Superior temporal gyrus (tissue), 1 donor: ENCODE measurements at regions not wholly inside any gene's neighbourhood (a gene's known extent, or its start where the extent isn't known, plus 50 kb on each side); places are given as distances from the start of the nearest gene placed in this dataset.

Source experiments
- DNase-seq: peaks from one replicate; pipeline ENCODE4 v3.0.0-alpha.2; 2016; ENCODE audit errors: extremely low spot score

GRCh38 chr5:173781816-173782670 is 106.1 kb upstream of the CPEB4 start:
- peak; percentile 92 for DNase-seq

GRCh38 chr5:173782671-173783101 is 105.5 kb upstream of the CPEB4 start:
- DNase-seq, result no peak

- no peak for DNase-seq
Observed at GRCh38 chr5:173783371-173783770, 104.8 kb upstream of the CPEB4 start.

- DNase-seq, result no peak
Observed at GRCh38 chr5:173785400-173785799, 102.7 kb upstream of the CPEB4 start.

- no peak for DNase-seq
Observed at GRCh38 chr5:173785866-173786265, 102.3 kb upstream of the CPEB4 start.

- no peak for DNase-seq
Observed at GRCh38 chr5:173786286-173787187, 101.6 kb upstream of the CPEB4 start.

GRCh38 chr5:173789031-173789920 is 98.9 kb upstream of the CPEB4 start:
- DNase-seq, result no peak

- DNase-seq, result no peak
Observed at GRCh38 chr5:173790177-173790719, 97.9 kb upstream of the CPEB4 start.

- DNase-seq, result no peak
Observed at GRCh38 chr5:173790836-173791546, 97.2 kb upstream of the CPEB4 start.

GRCh38 chr5:173791878-173792277 is 96.3 kb upstream of the CPEB4 start:
- DNase-seq, result no peak

GRCh38 chr5:173792781-173793547 is 95.2 kb upstream of the CPEB4 start:
- DNase-seq, result no peak

- no peak for DNase-seq
Observed at GRCh38 chr5:173793648-173794548, 94.3 kb upstream of the CPEB4 start.

- DNase-seq, result no peak
Observed at GRCh38 chr5:173794901-173795416, 93.2 kb upstream of the CPEB4 start.

GRCh38 chr5:173795601-173796000 is 92.5 kb upstream of the CPEB4 start:
- DNase-seq, result no peak

- no peak for DNase-seq
Observed at GRCh38 chr5:173796721-173797495, 91.2 kb upstream of the CPEB4 start.

GRCh38 chr5:173798127-173798810 is 89.9 kb upstream of the CPEB4 start:
- DNase-seq, result no peak

- DNase-seq, result no peak
Observed at GRCh38 chr5:173800340-173800739, 87.8 kb upstream of the CPEB4 start.
